Osteoblast (primary cell): ENCODE measurements at regions not wholly inside any gene's neighbourhood (a gene's known extent, or its start where the extent isn't known, plus 50 kb on each side); places are given as distances from the start of the nearest gene placed in this dataset.

ENCODE experiments used
- DNase-seq: peaks from one replicate; pipeline ENCODE4 v3.0.0; 2011; ENCODE audit warnings: low spot score, mixed read lengths; ENCODE audit not compliant: insufficient read length; ENCODE audit errors: missing footprints
- H2AFZ ChIP-seq: 2 replicates; pipeline ENCODE4 v1.6.0; 2011; ENCODE audit warnings: mild to moderate bottlenecking, low read length
- H3K27ac ChIP-seq: 2 replicates; pipeline ENCODE4 v1.5.1; 2011; ENCODE audit warnings: mild to moderate bottlenecking, low read depth, low read length, moderate library complexity
- H3K27me3 ChIP-seq: 2 replicates; pipeline ENCODE4 v1.6.0; 2012; ENCODE audit warnings: mild to moderate bottlenecking, control low read depth, inconsistent platforms, low read length, moderate library complexity; ENCODE audit not compliant: insufficient read depth
- H3K36me3 ChIP-seq: 2 replicates; pipeline ENCODE4 v1.5.1; 2011; ENCODE audit warnings: mild to moderate bottlenecking, low read length, control low read depth, moderate library complexity; ENCODE audit not compliant: insufficient read depth
- H3K4me1 ChIP-seq: 2 replicates; pipeline ENCODE4 v1.5.1; 2011; ENCODE audit warnings: mild to moderate bottlenecking, low read length, control low read depth, moderate library complexity; ENCODE audit not compliant: insufficient read depth
- H3K4me2 ChIP-seq: 2 replicates; pipeline ENCODE4 v1.6.0; 2011; ENCODE audit warnings: mild to moderate bottlenecking, low read length; ENCODE audit not compliant: insufficient read depth
- H3K4me3 ChIP-seq: fragments of 200-600 bp; sonication (generic); 3 replicates; pipeline ENCODE4 v1.5.1; 2012; ENCODE audit warnings: mild to moderate bottlenecking, low read length, inconsistent platforms; ENCODE audit not compliant: insufficient read depth
- H3K79me2 ChIP-seq: 2 replicates; pipeline ENCODE4 v1.6.0; 2012; ENCODE audit warnings: mild to moderate bottlenecking, low read length, control low read depth, inconsistent platforms; ENCODE audit not compliant: insufficient read depth
- H3K9me3 ChIP-seq: 2 replicates; pipeline ENCODE4 v1.5.1; 2011; ENCODE audit warnings: low read depth, low read length, control low read depth
- H4K20me1 ChIP-seq: 2 replicates; pipeline ENCODE4 v1.6.0; 2012; ENCODE audit warnings: mild to moderate bottlenecking, low read length, control low read depth; ENCODE audit not compliant: insufficient read depth
- TF ChIP-seq, protein P1 (sequence below): IDR thresholded peaks from 2 replicates; pipeline ENCODE4 v1.5.1; 2011; ENCODE audit warnings: mild to moderate bottlenecking, low read depth, low read length, moderate library complexity; ENCODE audit errors: extremely low read depth

DNA sequence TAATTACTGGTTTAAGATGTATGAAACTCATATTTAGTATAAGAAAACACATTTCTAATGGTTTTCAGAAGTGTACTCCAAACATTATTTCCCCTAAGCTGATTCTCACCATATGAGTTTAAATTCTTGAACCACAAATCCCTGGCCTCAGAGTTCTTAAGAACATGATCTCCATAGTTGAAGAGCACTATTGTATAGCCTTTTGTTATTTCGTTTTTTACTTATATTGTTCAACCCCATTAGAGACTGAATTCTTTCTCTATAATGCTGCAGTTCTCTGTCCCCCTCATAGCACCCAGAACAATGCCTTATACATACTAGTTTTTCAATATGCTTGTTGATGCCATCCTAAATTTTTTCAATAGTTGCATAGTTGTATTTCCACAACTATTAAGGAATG lies 85.5 kb upstream of the TMEM17 start:
- no peak for DNase-seq
- Histone ChIP-seq H4K20me1 (no peaks in the 10 kb centered on the region), H3K36me3 (no peaks in the 10 kb centered on the region), H3K27ac (no peak overlapping the region), H3K4me3 (no peak overlapping the region), H3K4me1 (peaks cover 29% of the 10 kb centered on the region), H2AFZ (no peak overlapping the region), H3K27me3 (no peaks in the 10 kb centered on the region), H3K4me2 (no peak overlapping the region), H3K79me2 (no peaks in the 10 kb centered on the region), H3K9me3 (no peaks in the 10 kb centered on the region)
- TF ChIP-seq, protein P1, sequence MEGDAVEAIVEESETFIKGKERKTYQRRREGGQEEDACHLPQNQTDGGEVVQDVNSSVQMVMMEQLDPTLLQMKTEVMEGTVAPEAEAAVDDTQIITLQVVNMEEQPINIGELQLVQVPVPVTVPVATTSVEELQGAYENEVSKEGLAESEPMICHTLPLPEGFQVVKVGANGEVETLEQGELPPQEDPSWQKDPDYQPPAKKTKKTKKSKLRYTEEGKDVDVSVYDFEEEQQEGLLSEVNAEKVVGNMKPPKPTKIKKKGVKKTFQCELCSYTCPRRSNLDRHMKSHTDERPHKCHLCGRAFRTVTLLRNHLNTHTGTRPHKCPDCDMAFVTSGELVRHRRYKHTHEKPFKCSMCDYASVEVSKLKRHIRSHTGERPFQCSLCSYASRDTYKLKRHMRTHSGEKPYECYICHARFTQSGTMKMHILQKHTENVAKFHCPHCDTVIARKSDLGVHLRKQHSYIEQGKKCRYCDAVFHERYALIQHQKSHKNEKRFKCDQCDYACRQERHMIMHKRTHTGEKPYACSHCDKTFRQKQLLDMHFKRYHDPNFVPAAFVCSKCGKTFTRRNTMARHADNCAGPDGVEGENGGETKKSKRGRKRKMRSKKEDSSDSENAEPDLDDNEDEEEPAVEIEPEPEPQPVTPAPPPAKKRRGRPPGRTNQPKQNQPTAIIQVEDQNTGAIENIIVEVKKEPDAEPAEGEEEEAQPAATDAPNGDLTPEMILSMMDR: no peak

DNA sequence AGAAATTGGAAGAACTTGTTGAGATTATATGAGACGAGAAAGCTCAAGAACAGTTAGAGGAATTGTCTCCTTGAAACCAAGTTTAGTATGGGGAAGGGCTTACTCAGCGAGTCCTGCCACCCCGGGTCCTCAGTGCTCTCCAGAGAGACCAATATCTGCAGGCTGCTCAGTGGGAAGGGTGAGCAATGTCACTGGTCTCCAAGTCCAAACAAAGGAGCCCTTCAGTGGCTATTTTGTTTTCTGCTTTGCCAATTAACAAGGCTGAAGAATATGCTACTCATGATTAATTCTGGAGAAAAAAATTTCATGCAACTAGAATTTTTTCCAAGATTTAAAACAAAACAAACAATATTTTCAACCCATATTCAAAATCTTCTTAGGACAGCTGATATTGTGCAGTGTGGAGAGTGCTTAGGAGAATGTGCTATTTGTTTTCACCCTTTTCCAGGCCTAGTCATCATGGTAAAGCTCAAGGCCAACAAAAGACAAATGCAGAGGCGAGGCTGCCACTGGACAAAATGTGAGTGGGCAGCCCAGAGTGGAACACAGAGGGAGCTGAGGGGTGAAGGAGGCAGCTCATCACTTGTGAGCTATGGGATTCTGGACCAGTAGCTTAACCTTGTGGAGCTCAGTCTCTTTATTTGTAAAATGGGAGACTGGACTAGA lies 83.8 kb upstream of the TMEM17 start:
- no peaks in the 10 kb centered on the region for H3K36me3 ChIP-seq
- peaks cover 15% of the 10 kb centered on the region for H3K4me1 ChIP-seq
- DNase-seq: no peak
- no peaks in the 10 kb centered on the region for H3K9me3 ChIP-seq
- no peaks in the 10 kb centered on the region for H3K79me2 ChIP-seq
- TF ChIP-seq, protein P1: no peak
- H2AFZ ChIP-seq: no peak overlapping the region
- H3K4me3 ChIP-seq: no peak overlapping the region
- H4K20me1 ChIP-seq: no peaks in the 10 kb centered on the region
- H3K27me3 ChIP-seq: no peaks in the 10 kb centered on the region
- H3K27ac ChIP-seq: no peak overlapping the region
- H3K4me2 ChIP-seq: no peak overlapping the region

DNA sequence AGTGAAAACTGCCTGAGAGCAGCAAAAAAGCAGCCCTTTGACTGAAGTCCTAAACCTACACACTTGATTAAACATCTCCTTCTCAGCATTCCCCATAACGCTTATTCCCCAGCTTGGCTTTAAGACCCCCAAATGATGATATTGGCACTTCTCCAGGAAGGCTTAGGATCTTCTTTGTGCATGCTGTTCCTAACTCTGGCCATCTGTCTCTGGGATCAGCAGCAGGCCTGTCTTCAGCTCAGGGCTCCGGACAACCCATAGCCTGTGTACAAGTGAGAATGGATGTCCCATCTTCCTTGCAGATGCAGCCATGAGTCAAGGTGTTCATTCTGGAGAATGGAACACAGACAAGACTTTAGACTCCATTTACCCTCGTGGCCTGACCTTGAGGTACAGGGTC lies 81.6 kb upstream of the TMEM17 start:
- H3K79me2 ChIP-seq: no peaks in the 10 kb centered on the region
- H3K9me3 ChIP-seq: no peaks in the 10 kb centered on the region
- H3K36me3 ChIP-seq: no peaks in the 10 kb centered on the region
- DNase-seq: no peak
- H3K4me3 ChIP-seq: no peak overlapping the region
- TF ChIP-seq, protein P1: no peak
- H4K20me1 ChIP-seq: no peaks in the 10 kb centered on the region
- peaks cover 15% of the 10 kb centered on the region for H3K4me1 ChIP-seq
- H3K4me2 ChIP-seq: peak overlapping the region; percentile 9
- no peak overlapping the region for H3K27ac ChIP-seq
- no peaks in the 10 kb centered on the region for H3K27me3 ChIP-seq
- no peak overlapping the region for H2AFZ ChIP-seq

DNA sequence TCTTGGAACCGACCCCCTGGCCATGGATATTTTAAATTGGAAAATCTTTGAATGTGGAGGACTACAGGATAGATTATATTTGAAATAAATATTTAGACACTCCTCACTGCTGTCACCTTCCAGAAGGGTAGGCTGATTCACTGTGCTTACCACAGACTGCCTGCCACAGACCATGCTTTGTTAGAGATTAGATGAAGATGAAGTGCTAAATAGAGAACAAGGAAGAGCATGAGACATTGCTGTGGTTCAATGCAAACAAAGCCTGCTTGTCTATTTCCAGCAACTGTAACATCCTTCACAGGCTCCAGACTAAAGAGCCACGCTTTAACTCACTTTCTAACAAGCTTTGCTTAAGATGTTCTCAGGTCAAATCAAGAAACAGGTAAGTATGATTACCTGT lies 81.0 kb upstream of the TMEM17 start:
- peaks cover 15% of the 10 kb centered on the region for H3K4me1 ChIP-seq
- H3K27me3 ChIP-seq: no peaks in the 10 kb centered on the region
- H3K36me3 ChIP-seq: no peaks in the 10 kb centered on the region
- no peak overlapping the region for H3K4me3 ChIP-seq
- TF ChIP-seq, protein P1: no peak
- H2AFZ ChIP-seq: peak overlapping the region; percentile 13
- H3K9me3 ChIP-seq: no peaks in the 10 kb centered on the region
- no peak for DNase-seq
- H3K27ac ChIP-seq: no peak overlapping the region
- H3K79me2 ChIP-seq: no peaks in the 10 kb centered on the region
- H4K20me1 ChIP-seq: no peaks in the 10 kb centered on the region
- H3K4me2 ChIP-seq: peak overlapping the region; percentile 9
